OCI-LY1 (cell line): ENCODE measurements at regions not wholly inside any gene's neighbourhood (a gene's known extent, or its start where the extent isn't known, plus 50 kb on each side); places are given as distances from the start of the nearest gene placed in this dataset.

ENCODE experiments used
- H2AFZ ChIP-seq: fragments of 200-600 bp; sonication (generic), shearing (Covaris generic); 2 replicates; pipeline ENCODE4 v1.6.0; 2014; ENCODE audit warnings: antibody characterized with exemption, mild to moderate bottlenecking, low read length
- H3F3A ChIP-seq: fragments of 200-600 bp; sonication (generic), shearing (Covaris generic); 2 replicates; pipeline ENCODE4 v1.6.0; 2014; ENCODE audit warnings: mild to moderate bottlenecking, antibody characterized with exemption, low read length, moderate library complexity; ENCODE audit not compliant: insufficient read depth
- H3K27ac ChIP-seq: fragments of 200-600 bp; sonication (generic); 2 replicates; pipeline ENCODE4 v1.5.1; 2014; ENCODE audit warnings: low read length, mixed run types, mild to moderate bottlenecking, low read depth; ENCODE audit not compliant: poor library complexity, severe bottlenecking
- H3K27me3 ChIP-seq: fragments of 200-600 bp; sonication (generic); 2 replicates; pipeline ENCODE4 v1.6.0; 2014; ENCODE audit warnings: antibody characterized with exemption, mild to moderate bottlenecking, low read length, moderate library complexity; ENCODE audit not compliant: insufficient read depth
- H3K36me3 ChIP-seq: fragments of 200-600 bp; sonication (generic); 2 replicates; pipeline ENCODE4 v1.6.1; 2014; ENCODE audit warnings: mild to moderate bottlenecking, antibody characterized with exemption, low read length, moderate library complexity, mixed read lengths; ENCODE audit not compliant: insufficient read depth
- H3K4me1 ChIP-seq: fragments of 200-600 bp; sonication (generic); 2 replicates; pipeline ENCODE4 v1.5.1; 2014; ENCODE audit warnings: mild to moderate bottlenecking, low read length, moderate library complexity; ENCODE audit not compliant: insufficient read depth, severe bottlenecking
- H3K4me2 ChIP-seq: fragments of 200-600 bp; sonication (generic), shearing (Covaris generic); 2 replicates; pipeline ENCODE4 v1.6.1; 2014; ENCODE audit warnings: low read length
- H3K4me3 ChIP-seq: fragments of 200-600 bp; sonication (generic); 2 replicates; pipeline ENCODE4 v1.5.1; 2014; ENCODE audit warnings: low read length, low read depth, mild to moderate bottlenecking, mixed read lengths; ENCODE audit not compliant: poor library complexity, severe bottlenecking
- H3K79me2 ChIP-seq: fragments of 200-600 bp; shearing (Covaris generic); 2 replicates; pipeline ENCODE4 v1.6.1; 2016; ENCODE audit warnings: mixed run types, low read length, mixed read lengths; ENCODE audit not compliant: insufficient read depth
- H3K9ac ChIP-seq: fragments of 200-600 bp; sonication (generic), shearing (Covaris generic); 2 replicates; pipeline ENCODE4 v1.6.1; 2014; ENCODE audit warnings: mild to moderate bottlenecking, low read length, mixed read lengths
- H3K9me2 ChIP-seq: fragments of 200-600 bp; sonication (generic), shearing (Covaris generic); 2 replicates; pipeline ENCODE4 v1.6.1; 2014; ENCODE audit warnings: low read depth, mild to moderate bottlenecking, low read length, mixed read lengths
- H3K9me3 ChIP-seq: fragments of 200-600 bp; shearing (Covaris generic); 2 replicates; pipeline ENCODE4 v1.6.1; 2014; ENCODE audit warnings: low read length, mixed read lengths
- H4K20me1 ChIP-seq: fragments of 200-600 bp; sonication (generic), shearing (Covaris generic); 2 replicates; pipeline ENCODE4 v1.6.0; 2016; ENCODE audit warnings: mild to moderate bottlenecking, low read length; ENCODE audit not compliant: insufficient read depth
- CTCF ChIP-seq: fragments of 200-600 bp; sonication (generic), shearing (Covaris generic); IDR thresholded peaks from 2 replicates; pipeline ENCODE4 v1.5.1; 2017; ENCODE audit warnings: mild to moderate bottlenecking, antibody characterized with exemption, low read length, moderate library complexity, mixed read lengths
- EZH2 ChIP-seq: fragments of 200-600 bp; sonication (generic), shearing (Covaris generic); IDR thresholded peaks from 2 replicates; pipeline ENCODE4 v1.8.0; 2017; ENCODE audit warnings: borderline replicate concordance, mixed run types, mild to moderate bottlenecking, antibody characterized with exemption, low read length, moderate library complexity, mixed read lengths

GRCh38 chr7:156456032-156456431, 184.5 kb upstream of the RNF32 start:
- H3K27me3 ChIP-seq = peaks cover 7% of the 10 kb centered on the region; the same call in 1 of the 2 replicates

GRCh38 chr7:156450473-156450872, 190.1 kb upstream of the RNF32 start:
- no peaks in the 10 kb centered on the region for H3K79me2 ChIP-seq
- H3K27me3 ChIP-seq = peaks cover 7% of the 10 kb centered on the region; the same call in 1 of the 2 replicates
- H3K4me1 ChIP-seq = no peaks in the 10 kb centered on the region
- H2AFZ ChIP-seq = no peak overlapping the region
- H3K36me3 ChIP-seq = no peaks in the 10 kb centered on the region
- no peak overlapping the region for H3K4me2 ChIP-seq
- H4K20me1 ChIP-seq = no peaks in the 10 kb centered on the region
- no peak overlapping the region for H3K27ac ChIP-seq
- no peak overlapping the region for H3K9ac ChIP-seq
- no peak overlapping the region for H3K4me3 ChIP-seq
- TF ChIP-seq EZH2 (no peak), CTCF (no peak)
- no peaks in the 10 kb centered on the region for H3K9me2 ChIP-seq
- H3F3A ChIP-seq = no peaks in the 10 kb centered on the region
- no peaks in the 10 kb centered on the region for H3K9me3 ChIP-seq

More at GRCh38 chr7:156456032-156456431, 184.5 kb upstream of the RNF32 start:
- Histone ChIP-seq H3K4me3 (no peak overlapping the region), H3K9me3 (no peaks in the 10 kb centered on the region), H3K9me2 (no peaks in the 10 kb centered on the region), H3K4me1 (no peaks in the 10 kb centered on the region), H4K20me1 (no peaks in the 10 kb centered on the region), H3K79me2 (no peaks in the 10 kb centered on the region), H2AFZ (no peak overlapping the region), H3K36me3 (no peaks in the 10 kb centered on the region), H3K4me2 (no peak overlapping the region), H3F3A (no peaks in the 10 kb centered on the region), H3K27ac (no peak overlapping the region), H3K9ac (no peak overlapping the region)
- TF ChIP-seq CTCF = no peak
- no peak for TF ChIP-seq EZH2

- Histone ChIP-seq H3K27me3 (peaks cover 1% of the 10 kb centered on the region; the same call in 1 of the 2 replicates), H4K20me1 (no peaks in the 10 kb centered on the region), H3K36me3 (no peaks in the 10 kb centered on the region)
Observed at GRCh38 chr7:156448918-156449317, 191.7 kb upstream of the RNF32 start.

More at GRCh38 chr7:156448918-156449317, 191.7 kb upstream of the RNF32 start:
- H3K79me2 ChIP-seq = no peaks in the 10 kb centered on the region
- no peak overlapping the region for H2AFZ ChIP-seq
- no peak overlapping the region for H3K4me2 ChIP-seq
- no peak for TF ChIP-seq CTCF
- no peaks in the 10 kb centered on the region for H3K4me1 ChIP-seq
- no peak overlapping the region for H3K4me3 ChIP-seq
- no peaks in the 10 kb centered on the region for H3K9me2 ChIP-seq
- H3K9me3 ChIP-seq = no peaks in the 10 kb centered on the region
- H3F3A ChIP-seq = no peaks in the 10 kb centered on the region
- H3K9ac ChIP-seq = no peak overlapping the region
- H3K27ac ChIP-seq = no peak overlapping the region
